SIG-M5 (cell line): ENCODE measurements at regions not wholly inside any gene's neighbourhood (a gene's known extent, or its start where the extent isn't known, plus 50 kb on each side); places are given as distances from the start of the nearest gene placed in this dataset.

ENCODE experiments used
- DNase-seq: peaks from one replicate; lab custom pipeline; 2025; lab: John Stamatoyannopoulos, UW

DNA sequence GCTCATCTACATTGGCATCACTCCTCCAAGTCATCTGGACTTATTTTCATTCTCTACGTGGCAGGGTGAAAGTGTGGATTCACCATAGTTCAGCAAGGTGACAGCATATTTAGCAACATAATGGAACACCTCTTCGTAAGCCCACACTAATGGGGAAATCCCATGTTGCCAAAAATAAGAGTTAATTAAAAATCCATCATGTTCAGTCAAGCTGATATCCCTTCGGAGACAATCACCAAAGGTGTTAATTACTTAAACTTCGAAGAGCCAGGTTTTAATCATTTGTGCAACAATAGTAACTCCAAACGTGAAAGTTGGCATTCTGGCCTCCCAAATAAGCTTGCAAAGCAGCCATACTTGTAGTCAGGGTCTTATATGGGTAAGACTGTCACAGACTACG, 242.9 kb downstream of the NSG2 start:
- DNase-seq = no peak

DNA sequence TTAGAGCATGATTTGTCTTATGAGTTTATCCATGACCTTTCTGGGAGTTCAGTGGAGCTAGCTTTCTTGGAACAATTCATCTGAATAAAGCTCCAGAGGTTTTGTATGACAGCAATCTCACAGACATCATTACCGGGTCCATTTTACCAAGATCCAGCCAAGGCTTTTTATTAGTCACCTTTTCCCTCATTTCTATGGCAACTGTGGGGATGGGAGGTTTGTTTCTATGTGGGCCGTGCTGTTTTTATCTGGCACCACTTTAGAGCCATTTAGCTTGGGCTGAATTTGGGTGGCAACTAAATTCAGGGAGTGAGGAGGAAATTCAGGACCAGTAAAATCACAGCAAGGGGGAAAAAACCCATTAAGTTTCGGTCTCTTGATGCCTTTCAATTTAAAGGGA, 245.7 kb downstream of the NSG2 start:
- DNase-seq = no peak

DNA sequence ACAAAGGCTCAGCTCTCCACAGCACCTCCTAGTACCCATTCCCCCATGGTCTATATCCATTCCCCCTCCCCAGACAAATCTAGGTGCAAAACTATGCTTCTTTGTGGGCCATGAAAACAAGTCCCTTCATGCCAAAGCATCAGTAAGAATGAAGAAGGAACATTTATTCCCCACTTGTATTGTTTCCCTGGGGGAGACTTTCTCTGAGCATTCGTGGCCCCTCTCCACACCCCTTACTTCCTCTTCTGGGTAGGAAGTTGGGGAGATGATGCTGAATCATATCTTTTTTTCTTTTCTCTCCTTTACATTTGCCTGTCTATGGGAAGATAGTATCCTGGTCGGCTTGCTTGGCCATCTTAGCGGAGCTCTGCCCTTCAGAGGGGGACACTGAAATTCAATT, 246.8 kb downstream of the NSG2 start:
- DNase-seq = no peak

DNA sequence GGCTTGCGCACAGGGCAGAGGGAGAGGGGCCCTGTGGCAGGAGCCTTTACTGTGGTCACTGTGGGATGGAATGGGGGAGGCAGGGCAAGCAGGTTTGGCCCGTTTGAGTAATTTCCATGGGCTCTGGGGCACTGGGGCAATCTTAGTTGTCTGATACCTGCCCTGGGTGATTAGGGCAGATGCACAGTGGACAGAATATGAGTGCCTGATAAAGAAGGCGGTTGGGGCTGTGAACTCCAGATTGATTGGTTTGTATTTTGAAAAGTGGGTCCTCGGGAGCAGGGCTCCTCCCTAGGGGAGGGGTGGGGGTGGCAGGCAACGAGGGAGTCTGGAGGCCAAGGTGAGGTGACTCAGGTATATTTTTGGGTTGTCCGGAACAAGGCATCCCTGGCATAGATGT, 247.5 kb downstream of the NSG2 start:
- DNase-seq = no peak

DNA sequence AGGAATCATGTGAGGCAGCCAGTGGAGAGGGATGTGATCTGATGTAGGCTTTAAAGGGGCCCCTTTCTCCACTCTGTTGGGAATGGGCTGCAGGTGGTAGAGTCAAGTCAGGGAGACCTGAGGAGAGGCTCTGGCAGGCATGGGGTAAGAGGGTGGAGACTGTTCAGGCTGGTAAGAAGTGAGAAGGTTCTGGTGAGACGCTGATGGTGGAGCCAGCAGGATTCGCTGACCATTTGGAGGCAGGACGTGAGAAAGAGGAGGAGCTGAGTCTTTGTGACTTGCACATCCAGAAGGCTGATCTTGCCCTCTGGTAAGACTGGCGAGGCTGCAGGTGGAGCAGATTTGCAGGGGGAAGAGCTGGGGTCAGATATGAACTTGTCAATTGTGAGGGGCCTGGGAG, 248.0 kb downstream of the NSG2 start:
- DNase-seq = no peak

DNA sequence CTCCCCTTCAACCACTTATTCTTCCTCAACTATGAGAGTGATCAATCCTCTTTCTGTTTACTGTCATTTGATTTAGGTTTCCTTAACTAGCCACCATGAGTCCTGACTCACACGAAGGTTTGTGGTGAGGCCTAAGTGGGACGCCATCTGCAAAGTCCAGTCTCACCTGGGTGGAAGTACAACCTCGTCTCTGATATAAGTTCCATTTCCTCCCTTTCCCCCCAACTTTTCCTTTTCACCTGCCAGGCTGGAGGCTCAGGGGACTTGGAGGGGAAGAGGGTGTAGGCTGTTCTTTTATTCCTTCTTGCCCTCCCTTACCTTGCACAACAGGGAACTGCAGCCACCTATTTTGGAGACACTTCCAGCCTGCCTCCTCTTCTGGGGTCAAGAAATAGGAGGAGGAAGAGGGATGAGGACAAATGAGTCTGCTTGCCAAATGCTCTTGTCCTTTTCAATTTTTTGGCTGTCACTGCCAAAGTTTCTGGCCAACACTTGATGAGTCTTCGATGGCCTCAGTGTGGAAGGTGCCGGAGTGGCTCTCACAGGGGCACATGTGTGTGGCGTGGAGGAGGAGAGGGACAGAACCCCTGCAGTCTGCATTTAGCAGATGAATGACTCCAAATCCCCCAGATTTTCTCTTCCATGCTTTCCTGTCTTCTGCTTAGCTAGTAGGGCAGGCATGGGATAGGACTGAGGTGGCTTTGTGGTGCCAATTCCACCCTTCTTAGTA, 249.6 kb downstream of the NSG2 start:
- no peak for DNase-seq

DNA sequence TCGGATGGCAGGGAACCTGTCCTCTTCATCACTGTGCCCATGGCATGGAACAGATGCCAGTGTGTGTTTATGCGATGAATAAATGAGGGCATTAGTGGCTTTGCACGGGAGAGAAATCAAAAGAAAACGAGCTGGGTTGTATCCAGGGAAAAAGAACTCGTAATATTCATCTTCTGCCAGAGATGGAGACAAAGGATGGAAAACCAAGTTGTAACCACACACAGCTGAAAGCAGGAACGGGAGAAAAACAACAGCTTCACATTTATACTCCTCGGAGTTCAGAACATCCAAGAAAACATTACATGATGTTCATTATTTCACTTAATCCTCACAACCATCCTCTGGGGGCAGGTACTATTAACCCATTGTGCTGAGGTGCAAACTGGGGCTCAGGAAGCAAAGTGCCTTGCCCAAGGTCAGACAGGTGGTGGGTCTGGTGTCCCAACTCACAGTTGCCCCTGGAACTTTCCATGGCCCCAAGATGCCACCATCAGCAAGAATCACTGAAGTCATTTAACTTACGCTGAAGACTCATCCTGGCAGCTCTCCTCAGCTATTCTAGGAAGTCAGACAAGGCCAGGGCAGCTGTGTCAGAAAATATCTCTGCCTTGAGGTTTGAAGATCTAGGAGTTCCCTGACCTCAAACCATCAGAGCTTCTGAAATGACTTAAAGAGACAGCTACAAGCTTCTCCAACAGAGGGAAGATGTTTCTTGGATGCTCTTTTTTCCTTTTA, 250.4 kb downstream of the NSG2 start:
- DNase-seq = no peak

DNA sequence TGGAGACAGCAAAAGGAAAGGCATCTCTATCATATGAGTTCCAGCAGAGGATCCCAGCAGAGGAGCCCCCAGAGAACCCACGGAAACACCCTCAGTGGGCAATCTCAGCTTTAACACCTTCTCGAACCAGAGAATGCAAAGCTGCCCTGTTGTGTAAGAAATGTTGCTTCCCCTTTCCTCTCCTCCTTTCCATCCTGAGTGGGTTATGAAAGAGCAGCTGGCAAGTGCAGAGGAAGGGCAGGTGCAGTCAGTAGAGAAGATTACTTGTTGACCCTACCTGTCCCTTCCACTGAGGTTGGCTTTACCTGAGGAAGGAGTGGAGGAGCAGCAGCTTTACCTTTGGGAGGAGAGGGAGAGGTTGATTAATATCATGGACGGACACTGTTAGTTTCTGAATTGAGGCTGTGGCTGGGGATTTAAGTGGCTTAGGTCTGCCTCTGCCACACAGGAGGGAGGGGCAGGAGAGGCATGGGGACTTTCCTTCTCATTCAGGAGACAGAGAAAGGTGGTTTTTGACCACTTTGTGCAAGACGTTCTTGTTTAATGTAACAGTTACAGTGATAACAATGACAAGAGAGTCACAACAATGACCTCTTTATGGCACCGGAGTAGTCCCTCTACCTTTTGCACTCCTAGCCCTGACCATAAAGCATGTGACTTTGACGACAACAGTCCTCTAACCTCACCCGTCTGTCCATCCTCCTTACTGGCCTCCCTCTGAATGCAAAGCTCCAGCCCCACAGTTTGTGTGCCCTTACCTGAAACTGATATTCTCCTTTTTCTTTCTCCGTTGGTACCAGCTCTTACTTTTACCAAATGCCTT, 254.8 kb downstream of the NSG2 start:
- no peak for DNase-seq

DNA sequence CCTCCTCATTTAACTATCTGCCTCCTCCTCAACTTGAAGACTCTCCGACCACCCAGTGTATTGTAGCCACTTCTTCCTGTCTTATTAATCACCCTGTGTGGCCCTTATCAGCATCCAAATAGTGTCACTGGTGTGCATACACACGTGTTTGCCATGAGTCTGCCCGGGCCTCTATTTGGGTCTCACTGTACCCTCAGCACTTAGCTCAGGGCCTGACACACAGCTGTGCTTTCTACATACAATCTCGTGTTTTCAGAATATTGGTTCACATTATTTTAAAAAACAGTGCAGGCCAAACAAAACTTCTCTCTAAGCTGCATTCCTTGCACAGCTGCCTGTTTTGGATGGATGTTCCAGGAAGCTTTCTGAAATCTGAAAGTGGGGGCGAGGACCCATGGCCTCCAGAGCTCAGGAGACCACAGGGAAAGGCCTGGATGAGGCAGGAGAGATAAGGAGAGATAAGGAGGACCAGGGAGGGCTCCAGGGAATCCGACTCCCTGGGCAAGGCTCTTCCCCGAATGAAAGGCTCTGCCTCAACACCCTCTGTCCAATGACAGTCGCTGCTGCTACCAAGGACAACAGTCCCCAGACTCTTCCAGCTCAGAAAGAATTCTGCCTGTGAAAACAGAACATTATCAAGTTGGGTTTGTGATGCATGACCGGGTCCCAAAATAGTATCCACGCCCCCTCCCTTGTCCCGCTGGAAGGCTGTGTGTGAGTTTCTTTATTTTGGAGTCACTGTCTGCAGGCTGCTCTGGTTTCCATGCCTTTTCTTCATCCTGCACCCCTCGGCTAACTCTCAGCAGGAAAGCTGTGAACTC, 255.6 kb downstream of the NSG2 start:
- DNase-seq = no peak

DNA sequence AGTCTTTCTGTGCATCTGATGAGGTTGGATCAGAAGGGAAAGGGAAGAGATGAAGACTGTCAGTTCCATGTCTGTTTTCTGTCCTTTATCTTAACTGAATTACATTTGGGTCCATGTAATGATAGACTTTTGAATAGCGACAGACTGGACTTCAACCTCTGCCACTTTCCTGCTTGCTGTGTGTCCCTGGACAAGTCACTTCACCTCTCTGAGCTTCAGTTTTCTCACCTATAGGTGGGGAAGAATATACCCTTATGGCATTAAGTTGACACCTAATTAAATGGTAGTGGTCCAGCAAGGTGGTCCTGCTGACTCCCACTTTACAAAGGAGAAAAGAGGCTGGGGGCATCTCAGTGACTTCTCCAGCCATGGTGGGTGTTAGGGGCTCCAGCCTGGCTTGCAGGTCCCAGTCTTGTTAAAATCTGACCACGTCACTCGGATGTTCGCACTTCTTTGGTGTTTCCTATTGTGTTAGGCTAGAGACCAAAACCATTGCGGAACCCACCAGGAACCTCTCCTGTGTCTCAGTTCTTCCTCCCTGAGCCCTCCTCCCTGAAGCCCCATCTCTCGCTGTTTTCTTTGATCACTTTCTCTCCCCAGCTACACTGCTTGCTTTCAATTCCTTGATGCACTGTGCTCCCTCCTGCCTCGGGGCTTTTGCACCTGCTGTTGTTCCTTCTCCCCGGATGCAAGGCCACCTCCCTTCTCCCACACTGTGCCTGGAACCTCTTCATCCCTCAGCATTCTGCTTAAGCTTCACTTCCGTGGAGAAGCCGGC, 256.5 kb downstream of the NSG2 start:
- no peak for DNase-seq

DNA sequence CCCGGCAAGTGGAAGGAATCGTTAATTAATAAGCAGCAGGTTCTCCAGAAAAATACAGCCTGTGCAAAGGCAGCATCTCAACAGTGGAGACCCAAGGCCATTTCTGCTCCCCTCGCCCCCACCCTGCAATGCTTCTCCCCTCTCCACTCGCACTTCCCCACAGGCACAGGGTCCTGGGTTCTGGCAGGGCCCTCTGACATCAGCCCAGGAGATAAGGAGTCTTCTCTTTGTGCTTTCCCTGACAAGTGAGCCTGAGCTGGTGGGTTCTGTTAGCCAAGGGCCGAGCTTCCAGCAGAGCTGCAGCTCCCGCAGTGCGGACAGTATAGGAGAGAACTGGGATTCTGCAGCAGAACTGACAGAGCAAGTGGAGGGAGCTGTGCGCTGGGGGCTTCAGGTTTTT, 257.5 kb downstream of the NSG2 start:
- no peak for DNase-seq

DNA sequence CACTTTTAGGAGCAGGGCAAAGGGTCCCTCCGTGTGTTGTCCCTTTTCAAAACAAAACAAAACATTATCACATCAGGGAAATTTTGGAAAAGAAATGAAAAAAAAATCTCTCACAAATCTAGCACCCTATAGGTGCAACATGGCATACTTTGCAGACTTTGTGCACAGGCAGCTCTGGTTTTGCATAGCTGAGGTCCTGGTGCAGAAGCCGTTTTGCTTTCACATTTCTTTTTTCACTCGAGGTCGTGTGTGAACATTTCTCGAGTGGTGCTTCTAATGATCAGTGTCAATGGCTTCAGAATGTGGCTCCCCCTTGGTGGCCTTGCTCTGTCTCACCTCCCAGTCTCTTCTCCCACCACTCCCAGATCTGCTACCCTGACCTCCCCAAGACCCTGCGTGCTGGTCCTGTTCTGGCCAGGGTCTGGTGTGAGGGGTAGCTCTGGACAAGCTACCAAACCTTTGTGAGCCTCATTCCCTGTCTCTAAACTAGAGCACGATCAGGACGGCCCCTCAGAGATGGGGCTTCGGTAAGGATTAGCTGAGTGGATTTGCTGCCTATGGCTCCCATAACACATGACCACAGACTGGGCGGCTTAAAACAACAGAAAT, 258.0 kb downstream of the NSG2 start:
- no peak for DNase-seq

DNA sequence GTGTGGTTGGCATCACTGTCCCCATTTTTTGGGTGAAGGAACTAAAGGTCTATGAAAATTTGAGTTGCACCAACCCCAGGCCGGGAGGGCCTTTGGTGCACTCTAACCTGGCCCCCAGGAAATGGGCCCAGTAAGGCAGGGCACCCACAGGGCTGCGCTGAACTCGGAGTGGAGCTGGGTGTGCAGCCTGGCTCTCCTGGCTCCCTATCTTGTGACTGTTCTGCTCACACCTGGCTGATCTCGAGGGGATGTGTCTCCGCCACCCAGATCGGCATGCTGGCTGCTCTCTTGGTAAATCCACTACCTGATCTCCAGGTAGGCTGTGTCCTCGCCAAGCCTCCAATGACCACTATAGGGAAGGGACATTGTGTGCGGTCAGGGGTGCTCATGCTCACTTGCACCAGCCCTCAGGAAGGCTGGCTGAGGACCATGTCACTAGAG, 259.8 kb downstream of the NSG2 start:
- DNase-seq = no peak

DNA sequence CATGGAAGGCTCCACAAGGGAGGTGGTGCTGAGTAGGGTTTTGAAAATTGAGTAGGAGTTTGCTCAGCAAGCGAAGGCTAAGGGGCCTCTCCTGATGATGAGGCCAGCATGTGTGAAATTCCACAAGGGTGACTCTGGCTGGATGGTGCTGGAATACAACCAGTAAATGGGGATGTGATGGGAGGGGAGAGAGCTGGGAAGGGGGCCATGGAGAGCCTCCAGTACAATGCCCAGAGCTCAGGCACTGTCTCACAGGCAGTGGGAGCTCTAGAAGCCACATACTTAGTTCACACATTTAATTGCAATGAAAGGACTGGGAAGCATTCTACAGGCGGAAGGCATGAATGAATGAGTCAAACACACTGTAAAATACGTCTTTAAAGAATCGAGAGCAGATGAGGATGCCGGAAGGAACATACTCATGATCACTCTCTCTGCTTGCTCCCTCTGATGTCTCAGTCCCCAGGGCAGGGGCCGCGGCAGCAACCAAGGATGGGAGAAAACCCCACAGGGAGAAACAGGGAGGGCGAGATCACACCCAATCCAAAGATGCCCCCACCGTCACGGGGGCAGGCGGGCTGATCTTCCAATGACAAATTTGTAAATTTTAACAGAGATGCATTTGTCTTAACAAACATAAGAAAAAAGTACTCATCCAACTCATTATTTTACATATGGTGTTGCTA, 261.0 kb downstream of the NSG2 start:
- DNase-seq = no peak

DNA sequence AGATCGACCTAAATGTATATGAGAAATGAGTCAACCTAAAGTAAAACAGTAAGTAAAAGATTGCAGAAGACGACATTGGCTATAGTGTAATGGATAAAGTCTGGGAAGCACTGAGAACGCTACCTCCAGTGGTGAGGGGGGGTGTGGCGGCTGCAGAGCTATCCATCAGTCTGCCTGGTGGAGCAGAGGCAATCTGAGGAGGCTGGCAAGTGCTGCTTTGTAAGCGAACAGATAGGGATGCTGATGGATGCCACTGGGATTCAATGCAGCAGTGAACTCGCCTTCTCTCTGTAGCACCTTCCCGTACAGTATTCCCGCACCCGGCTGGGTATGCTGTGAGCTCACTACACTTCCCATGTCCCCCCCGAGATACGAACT, 261.5 kb downstream of the NSG2 start:
- DNase-seq = no peak

DNA sequence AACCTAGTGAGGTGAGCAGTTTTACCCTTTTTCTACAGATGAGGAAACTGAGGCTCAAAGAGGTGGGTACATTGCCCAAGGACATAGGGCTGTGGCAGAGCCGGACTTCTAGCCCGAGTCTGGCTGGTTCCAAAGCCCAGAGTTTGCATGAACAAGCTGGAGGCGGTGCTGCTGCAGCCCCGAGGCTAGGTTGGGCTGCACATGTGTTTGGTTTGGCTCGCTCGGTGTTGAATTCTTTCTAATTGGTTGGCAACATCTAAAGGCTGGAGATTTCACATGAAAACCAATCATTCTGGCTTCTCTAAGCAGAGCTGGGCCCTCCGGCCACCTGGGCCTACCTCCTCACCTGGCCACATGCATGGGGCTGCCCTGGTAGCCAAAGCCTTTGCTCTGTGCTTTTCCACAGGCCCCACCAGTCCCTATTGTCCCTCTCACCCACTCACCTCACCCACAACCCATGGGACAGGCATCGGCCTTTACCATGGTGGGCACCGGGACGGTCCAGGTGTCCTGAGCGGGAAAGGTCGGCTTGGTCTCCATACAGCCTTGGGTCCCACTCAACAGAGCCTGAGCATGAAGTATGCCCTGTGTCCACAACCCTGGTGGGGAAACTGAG, 262.3 kb downstream of the NSG2 start:
- DNase-seq = no peak

DNA sequence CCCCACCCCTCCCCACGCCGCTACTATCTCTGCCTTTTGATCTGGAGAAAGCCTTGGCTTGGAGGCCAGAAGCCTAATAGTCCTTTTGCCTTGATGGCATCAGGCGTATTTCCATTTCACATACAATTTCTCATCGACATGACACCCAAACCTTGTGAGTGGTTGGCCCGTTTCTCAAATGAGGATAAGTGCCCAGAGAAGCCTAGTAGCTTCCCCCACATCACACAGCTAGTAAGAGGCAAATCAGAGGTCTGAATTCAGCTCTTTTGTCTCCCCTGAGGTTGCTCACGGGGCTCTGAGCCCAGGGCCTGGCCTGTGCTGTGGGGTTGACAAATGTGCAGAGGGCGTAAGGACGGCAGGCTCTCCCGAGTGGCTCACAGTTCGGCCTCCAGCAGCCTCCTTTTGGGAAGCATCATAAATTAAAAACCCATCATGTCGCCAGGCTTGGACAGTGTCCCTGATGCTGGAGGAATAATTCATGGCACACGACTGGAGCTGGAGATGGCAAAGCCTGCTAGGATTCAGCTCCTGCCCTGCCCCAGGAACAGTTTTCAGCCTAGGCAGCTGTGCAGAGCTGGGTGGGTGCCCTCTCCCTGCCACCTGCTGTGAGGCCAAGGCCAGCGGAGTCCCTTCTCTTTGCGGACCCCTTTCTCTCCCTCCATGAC, 263.8 kb downstream of the NSG2 start:
- DNase-seq = no peak

DNA sequence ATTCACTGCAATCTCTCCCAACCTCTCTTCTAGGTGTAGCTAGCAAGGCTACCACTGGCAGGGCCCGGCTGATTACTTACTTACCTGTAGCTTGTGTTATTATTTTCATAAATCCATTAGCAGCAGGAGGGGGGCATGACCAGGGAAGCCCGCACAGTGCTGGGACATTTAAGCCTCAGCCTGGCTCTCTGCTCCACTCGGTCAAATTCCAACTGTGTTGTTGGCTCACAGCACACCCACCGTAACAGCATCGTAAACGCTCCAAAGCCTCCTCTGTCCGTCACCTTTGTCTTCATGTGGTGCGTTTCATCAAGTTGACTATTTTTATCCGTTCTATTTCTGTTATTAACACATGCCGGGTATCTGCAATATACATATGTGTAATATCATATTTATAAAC, 264.7 kb downstream of the NSG2 start:
- DNase-seq = no peak

DNA sequence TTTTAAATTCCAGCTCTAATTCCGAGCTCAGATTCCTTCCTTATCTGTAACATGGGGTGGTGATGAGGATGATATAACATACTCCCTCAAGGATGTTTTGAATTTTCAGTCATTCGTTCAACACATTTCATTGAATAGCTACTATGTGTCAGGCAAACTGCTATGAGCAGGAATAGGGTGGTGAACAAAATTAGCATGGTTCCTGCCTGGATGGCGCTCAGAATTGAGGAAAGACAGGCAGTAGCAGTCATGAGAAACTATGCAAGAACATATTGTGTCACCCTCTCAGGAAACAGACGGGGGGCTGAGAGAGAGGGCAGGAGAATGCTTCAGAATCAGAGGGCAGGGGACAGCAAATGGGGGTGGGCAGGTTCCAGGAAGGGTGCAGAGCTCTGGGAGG, 265.2 kb downstream of the NSG2 start:
- no peak for DNase-seq
